IPS DF 4.7 (cell line): ENCODE measurements at regions not wholly inside any gene's neighbourhood (a gene's known extent, or its start where the extent isn't known, plus 50 kb on each side); places are given as distances from the start of the nearest gene placed in this dataset.
A peak's percentile ranks its signal among the peaks of the same experiment; 100 is the strongest.
"Not testable (repeated sequence)": the region's sequence is repeated elsewhere in the genome, so short reads cannot be mapped to it uniquely, and the experiment has no call there.

Experiments used
- DNase-seq: peaks from one replicate; pipeline ENCODE4 v3.0.0-alpha.2; 2013; ENCODE audit warnings: low spot score; ENCODE audit errors: extremely low read depth

DNA sequence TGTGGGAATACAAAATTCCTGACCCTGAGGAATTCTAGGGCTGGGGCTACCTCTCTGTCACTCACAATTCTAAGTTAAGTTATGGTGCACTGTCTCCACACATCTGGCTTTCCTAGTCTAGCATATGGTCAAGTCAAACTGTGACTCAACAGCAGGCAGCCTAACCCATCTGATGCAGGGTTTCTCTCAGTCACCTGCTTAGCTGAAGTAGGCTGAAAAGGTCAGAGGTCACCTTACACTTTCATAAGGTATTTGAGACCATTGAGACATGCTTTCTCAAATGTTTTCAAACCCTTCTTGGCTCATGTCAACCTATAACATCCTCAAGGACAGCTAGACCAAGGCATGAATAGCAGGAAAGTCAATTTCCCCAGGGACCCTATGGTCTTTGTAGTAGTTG, 196.5 kb upstream of the STK26 start:
- DNase-seq: no peak

DNA sequence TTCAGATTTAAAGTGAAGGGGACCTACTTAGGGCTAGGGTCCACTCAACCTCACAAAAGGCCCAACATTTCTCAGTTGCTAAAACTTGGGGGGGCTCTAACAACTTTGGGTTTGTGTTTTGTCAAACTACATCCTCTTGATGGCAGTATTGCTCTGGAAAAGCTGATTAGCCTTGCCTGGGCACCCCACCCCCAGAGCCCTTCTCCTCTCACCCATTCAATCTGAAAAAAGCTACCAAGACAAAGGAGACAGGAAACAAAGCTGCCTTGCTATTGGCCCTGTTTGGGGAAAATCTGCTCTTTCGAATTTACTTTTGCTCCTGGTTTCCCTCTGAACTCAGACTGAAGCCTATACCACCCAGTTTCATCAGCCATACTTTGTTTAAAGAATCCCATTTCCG, 195.2 kb upstream of the STK26 start:
- DNase-seq: no peak

DNA sequence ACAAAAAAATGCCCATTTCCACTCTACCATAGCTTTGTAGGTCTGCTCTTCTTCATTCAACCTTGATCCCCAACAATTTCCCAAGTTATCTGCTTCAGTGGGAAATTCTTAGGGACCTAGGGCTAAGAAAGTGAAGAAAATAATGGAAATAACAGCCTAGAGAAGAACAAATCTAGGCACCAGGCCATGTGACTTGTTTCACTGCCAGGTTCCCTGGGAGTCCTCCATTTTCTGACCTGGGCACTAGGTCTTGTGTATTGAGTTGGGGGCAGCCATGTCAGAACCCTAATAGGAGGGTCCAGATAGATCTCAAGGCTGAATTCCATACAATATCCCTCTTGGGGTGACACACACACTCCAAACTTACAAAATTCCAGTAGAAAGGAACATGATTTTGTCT, 194.6 kb upstream of the STK26 start:
- DNase-seq: no peak

DNA sequence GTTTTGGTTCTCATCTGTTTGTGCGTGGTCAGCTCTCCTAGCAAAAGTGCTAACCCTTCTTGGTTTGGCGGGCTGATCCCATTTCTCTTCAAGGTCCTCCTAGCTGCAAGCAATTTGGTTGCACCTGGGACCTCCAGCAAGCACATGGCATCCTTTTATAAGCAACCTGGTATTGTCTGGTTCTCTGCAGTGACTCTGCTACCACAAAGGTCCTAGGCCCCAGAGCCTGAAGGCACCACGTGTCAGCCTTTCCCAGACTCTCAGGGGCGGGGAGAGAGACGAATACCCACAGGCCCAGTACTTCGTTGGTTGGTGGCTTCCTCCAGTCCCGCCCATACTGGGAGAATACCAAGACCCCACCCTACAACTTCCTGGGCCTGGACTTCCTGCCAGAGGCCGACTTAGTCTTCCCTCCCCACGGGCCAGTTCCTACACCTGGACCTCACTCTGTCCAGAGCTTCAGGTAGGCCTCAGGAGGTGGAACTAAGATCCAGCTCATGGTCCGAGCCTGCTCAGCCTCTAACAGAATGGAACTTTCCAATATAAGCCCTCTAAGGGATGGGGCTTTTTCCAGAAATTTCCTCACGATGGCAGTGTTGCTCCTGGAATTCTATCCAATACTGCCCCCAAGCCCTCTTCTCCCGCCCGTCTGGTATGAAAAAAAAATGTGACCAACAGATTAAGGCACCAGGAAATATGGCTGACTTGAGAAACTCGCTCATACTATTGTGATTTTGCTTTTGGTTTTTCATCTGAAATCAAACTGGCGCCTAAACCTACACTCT, 192.5 kb upstream of the STK26 start:
- DNase-seq: no peak

DNA sequence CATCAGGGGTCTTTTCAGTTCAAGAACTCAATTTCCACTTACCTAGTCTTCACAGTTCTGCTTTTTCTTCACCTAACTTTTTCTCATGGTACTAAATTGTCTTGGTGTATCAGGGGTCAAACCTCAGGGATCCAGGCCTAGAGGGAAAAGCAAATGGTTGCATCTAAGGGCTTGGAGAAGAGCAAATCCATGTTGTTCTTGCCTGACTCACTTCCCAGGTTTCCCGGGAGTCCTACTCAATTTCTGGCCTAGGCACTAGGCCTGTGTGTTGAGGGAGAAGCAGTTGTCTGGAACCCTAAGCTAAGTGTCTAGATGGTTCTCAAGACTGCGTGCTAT, 191.9 kb upstream of the STK26 start:
- DNase-seq: no peak

DNA sequence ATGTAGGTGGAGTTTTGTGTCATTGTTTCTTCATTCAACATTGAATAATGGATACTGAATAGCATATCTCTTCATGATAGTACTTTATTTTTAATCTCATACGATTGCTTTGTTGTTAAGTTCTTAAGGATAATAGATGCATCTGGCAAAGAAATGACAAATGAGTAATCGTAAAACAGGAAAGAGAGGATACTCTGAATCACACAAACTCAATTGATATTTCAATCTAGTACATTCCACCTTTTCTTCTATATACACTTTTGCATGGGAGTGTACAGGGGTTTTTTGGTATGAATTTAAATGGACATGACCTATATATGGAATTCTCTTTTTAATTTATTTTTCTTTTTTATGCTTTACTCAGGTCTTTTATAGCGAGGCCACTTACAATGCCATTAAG, 186.9 kb upstream of the STK26 start:
- DNase-seq: no peak

DNA sequence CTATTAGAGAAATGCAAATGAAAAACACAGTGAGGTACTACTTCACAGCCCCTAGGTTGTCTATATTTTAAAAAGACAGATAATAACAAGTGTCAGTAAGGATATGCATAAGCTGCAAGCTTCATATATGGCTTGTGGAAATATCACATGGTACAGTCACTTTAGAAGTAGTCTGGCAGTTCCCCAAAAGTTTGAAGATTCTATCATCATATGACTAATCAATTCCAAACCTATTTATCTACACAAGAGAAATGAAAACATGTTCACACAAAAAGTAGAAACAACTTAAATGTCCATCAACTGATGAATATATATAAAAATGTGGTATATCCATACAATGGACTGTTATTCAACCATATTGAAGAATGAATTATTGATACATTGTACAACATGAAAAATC, 185.8 kb upstream of the STK26 start:
- DNase-seq: no peak

DNA sequence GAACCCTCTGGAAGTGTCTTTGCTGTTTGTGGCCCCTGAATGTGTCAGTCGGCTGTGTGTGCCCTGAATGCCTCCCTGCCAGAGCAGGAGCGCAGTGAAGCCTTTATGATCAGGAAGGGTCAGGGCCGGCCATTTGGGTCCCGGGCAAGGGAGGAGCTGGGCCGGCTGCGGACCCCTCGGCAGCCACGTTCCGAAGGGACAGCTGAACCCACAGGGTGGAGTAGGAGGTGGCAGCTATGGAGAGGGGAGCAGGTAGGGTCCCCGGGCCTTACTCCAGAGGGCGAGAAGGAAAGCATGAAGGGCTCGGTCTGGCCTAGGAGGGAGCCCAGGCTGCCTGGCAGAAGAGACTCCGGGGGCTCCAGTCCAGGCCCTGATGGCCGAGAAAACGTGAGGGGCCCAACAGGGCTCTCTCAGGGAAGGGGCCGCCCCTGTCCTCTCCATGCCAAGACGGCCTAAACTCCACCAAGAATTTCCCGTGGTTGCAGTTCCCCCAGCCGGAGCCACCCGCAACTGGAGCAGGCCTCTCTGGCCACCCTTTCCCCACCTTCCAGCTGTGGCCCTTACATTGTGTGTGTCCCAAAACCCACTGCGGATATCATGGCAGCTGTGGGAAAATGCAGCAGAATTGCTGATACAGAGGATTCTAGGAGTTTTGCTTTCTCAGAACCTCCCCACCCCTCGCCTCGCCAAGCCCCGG, 182.2 kb upstream of the STK26 start:
- DNase-seq: no peak

DNA sequence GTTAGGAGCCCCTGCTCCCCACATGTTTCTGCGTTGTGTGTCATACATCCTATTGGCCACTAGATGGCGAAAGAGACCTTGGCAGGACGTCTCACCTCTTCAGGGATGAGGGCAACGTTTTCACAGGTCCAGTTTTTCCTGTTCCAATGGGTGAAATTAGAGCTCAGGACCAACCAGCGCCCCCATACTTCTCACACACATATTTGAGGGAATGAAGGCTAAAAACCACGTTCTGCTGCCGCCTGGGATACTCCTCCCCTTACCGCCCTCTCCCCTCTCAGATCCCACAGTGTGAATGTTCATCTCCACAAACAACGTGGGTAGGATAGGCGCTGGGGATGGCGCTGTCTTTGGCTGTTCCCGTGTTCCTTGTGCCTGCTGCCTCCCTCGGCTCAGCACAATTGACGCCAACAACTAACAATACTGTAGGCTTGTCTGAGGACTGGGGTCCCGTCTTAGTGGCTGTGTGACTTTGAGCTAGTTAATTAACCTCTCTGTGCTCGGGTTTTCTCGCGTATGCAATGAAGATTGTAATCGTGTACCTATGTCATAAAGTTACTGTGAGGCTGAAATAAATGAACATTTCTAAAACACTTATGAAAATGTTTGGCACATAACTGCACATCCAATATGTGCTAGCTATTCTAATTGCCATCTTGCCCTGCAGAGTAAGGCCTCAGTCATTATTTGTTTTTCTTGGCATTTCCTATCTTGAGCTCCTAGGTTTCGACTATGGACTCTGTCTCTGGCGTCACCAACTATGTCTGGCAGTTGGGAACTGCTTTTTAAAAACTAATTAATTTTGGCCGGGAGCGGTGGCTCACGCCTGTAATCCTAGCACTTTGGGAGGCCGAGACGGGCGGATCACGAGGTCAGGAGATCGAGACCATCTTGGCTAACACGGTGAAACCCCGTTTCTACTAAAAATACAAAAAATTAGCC, 181.3 kb upstream of the STK26 start:
- no peak for DNase-seq

DNA sequence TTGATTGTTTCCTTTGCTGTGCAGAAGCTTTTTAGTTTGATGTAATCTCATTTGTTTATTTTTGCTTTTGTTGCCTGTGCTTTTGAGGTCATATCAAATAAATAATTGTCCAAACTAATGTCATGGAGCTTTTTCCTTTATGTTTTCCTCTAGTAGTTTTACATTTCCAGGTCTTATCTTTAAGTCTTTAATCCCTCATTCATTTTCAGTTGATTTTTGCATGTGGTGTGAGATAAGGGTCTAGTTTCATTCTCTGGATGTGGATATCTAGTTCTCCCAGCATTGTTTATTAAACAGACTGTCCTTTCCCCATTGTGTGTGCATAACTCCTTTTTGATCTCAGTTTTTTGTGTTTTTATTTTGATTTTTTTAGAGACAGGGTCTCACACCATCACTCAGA, 179.1 kb upstream of the STK26 start:
- no peak for DNase-seq

DNA sequence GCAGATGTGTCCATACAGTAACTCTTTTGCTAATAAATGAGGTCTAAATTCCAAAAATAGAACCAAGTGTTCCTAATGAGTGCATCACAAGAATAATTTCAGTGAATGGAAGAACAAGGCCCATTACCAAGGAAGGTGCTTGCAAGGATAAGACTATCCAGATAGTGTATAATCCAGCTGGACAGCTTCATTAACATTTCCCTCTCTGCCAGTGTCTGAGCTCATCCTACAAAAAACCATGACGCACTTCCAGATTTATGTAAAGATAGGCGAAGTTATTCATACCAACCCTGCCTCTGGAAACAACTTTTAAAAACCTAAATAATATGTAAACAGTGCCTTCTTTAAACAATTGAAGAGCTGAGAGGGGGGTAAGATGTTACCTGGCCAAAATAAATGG, 177.9 kb upstream of the STK26 start:
- no peak for DNase-seq

DNA sequence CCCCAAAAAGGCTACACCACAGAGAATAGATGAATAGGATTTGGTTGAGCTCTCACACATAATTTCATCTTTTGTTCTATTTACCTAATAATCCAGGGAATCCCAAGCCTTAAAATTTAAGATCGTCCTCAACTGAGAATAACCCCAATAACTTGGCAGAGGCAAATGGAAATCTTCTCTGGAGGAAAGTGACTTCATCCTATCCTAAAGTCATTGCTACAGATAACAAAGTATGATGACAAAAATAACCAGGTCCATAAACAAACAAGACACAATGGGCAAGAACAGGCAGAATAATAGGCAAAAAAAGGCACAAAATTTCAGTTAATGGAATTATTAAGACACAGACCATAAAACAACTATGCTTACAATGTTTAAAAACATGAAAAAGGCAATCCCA, 177.3 kb upstream of the STK26 start:
- no peak for DNase-seq

DNA sequence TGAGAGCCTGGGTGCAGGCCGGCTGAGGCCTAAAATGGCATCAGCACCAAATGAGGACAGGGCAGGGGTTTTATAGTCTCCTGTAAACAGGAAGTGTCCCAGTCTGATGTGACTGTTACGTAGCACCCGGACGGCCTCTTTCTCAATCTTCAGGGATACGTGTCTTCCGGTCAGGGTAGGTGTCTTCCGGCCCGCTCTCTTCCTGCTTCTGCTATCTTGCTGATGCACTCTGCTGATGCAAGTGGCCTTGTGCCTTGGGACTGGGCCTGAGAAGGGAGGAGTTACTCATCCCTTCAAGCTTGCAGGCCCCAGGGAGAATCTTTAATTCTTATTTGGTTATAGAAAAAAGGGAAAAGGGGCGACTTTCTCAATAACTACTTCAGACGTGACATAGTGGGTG, 172.1 kb upstream of the STK26 start:
- not testable (repeated sequence) for DNase-seq

DNA sequence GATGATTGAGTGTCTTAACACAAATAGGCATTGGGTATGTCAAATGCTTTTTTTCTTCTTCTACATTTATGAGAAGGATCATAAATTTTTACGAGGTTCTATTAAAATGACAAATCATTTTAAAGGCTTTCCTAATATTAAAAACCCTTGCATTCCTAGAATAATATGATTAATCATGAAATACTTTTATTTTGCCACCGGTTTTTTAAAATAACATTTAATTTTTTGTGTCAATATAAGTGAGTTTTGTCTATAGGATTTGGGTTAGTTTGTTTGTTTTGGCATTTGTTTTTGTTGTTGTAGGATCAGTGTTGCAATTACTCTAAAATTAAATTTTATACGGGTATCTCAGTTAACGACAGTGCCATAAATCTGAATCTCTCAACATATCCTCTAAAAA, 169.7 kb upstream of the STK26 start:
- no peak for DNase-seq

DNA sequence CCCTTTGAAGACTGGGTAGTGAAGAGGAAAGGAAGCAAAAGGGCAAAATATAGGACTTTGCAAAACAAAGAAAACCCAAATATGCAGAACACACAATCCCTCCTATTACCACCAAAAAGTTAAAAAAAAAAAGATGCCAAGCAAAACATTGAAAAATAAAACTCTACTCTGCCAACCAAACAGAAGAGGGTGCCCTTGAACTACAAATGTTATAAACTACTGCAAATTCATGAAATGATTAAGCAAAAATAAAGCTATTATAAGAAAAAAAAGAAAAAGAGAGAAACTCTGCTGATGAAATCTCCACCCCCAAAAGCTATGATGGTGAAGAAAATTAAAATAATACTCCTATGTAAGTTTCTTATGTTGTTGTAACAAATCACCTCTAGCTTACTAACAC, 168.5 kb upstream of the STK26 start:
- DNase-seq: no peak

DNA sequence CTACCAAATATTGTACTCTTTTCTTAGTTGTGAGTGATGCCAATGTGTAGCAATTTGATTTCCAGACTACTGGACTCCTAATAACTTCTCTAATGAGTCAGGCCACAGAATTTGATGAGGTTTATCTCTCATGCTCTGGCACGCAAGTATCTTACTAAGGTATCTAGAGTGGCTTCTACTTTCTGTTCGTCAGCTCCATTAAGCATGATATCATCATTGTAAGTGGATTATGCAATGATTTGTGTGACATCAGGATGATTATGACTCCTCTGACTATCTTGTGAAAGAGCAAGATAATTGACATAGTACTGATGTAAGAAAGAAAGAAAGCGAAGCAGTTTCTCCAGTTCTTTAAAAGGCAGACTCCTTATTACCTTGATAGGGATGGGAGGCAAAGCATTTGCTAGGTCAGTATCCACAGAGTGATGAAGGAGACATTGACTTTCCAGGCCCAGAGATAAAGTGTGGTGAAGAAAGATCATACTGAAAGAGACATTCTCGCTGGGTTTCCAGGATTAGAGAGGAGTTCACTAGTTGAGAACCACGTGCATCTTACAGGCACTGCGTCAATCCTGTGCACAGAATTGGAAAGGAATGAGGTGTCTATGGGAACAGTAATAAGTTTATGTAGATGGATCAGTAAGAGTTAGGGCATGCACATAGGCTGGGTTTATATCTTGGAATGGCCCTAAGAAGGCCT, 161.9 kb upstream of the STK26 start:
- no peak for DNase-seq

DNA sequence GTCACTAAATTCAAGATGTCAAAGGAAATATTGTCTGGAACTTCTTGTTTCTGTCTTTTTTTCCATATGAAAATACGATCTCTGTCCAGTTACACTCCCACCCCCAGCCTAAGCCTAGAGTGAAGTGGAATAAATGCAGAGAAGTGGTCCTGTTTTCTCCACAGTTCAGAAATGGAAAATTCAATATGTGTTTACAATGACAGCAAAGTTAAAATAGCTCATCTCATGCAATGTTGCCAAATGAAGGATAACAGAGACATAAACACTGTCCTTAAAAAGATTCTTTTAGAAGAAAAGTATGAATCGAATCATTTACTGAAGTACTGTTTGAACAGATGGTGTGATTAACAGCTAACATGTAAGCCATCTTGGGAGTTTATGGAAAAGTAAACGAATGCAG, 160.8 kb upstream of the STK26 start:
- no peak for DNase-seq

DNA sequence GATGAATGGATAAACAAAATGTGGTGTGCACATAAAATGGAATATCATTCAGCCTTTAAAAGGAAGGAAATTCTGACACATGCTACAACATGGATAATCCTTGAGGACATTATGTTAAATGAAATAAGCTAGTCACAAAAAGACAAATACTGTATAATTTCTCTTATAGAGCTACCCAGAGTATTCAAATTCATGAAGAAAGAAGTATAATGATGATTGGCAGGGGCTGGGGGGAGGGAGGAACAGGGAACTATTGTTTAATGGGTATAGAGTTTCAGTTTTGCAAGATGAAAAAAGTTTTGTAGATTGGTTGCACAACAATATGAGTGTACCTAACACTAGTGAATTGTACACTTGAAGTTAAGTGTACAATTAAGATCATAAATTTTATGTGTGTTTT, 153.9 kb upstream of the STK26 start:
- DNase-seq: no peak

DNA sequence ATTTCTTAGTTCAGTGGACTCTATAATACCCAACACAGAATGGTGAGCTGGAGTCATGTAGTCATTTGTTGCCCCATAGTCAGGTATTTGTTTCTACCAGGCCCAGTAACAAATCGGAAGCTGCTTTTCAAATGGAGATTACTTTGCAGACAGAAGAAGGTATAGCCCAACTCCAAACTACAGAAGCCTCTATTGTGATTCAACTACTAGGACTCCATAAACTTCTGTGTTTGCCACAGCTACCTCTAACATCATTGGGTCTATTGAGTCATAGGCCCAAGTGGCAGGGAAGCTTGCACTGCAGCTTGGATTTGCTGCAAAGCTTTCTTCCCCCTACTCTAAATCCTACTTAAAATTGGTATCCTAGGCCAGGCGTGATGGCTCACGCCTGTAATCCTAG, 148.8 kb upstream of the STK26 start:
- DNase-seq: peak; percentile 1

DNA sequence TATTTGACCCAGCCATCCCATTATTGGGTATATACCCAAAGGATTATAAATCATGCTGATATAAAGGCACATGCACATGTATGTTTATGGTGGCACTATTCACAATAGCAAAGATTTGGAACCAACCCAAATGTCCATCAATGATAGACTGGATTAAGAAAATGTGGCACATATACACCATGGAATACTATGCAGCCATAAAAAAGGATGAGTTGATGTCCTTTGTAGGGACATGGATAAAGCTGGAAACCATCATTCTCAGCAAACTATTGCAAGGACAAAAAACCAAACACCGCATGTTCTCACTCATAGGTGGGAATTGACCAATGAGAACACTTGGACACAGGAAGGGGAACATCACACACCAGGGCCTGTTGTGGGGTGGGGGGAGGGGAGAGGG, 147.3 kb upstream of the STK26 start:
- DNase-seq: not testable (repeated sequence)

DNA sequence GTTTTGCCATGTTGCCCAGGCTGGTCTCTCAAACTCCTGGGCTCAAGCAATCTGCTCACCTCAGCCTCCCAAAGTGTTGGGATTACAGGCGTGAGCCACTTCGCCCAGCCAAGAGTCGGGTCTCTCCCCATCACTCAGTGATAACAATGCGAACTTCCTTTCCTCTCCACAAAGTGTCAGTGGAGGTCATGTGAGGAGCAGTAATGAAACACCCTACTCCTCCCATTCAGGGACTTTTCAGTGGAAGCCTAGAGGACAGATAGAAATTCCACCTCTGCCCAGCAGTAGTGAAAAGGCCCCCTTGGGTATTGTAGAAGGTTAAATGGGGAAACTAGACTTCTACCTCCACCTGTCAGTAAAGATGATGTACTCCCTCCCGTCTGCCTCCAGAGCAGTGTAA, 141.9 kb upstream of the STK26 start:
- no peak for DNase-seq

DNA sequence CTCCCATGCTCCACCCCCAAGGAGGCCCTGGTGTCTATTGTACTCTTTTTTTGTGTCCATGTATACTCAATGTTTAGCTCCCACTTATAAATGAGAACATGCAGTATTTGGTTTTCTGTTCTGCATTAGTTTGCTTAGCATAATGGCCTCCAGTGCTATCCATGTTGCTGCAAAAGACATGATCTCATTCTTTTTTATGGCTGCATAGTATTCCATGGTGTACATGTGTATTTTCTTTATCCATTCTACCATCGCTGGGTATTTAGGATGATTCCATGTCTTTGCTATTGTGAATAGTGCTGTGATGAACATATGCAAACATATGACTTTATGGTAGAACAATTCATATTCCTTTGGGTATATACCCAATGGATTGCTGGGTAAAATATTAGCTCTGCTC, 138.1 kb upstream of the STK26 start:
- not testable (repeated sequence) for DNase-seq
